Mesodermal cell (in vitro differentiated cells): ENCODE measurements at regions not wholly inside any gene's neighbourhood (a gene's known extent, or its start where the extent isn't known, plus 50 kb on each side); places are given as distances from the start of the nearest gene placed in this dataset.

Source experiments
- H3K27ac ChIP-seq: 2 replicates; pipeline ENCODE4 v1.7.0; 2013; ENCODE audit warnings: mild to moderate bottlenecking, low read depth, low read length, moderate library complexity; ENCODE audit not compliant: severe bottlenecking
- H3K36me3 ChIP-seq: 2 replicates; pipeline ENCODE4 v1.7.1; 2013; ENCODE audit warnings: mild to moderate bottlenecking, low read length, moderate library complexity; ENCODE audit not compliant: control insufficient read depth, insufficient read depth
- H3K4me1 ChIP-seq: one replicate; pipeline ENCODE4 v1.7.1; 2013; ENCODE audit warnings: mild to moderate bottlenecking, low read length; ENCODE audit not compliant: insufficient read depth, control insufficient read depth, poor library complexity, severe bottlenecking
- H3K4me3 ChIP-seq: 2 replicates; pipeline ENCODE4 v1.7.0; 2013; ENCODE audit warnings: low read length, control low read depth, mild to moderate bottlenecking; ENCODE audit not compliant: insufficient read depth, poor library complexity, severe bottlenecking; ENCODE audit errors: extremely low read depth
- H3K9me3 ChIP-seq: 2 replicates; pipeline ENCODE4 v1.7.1; 2013; ENCODE audit warnings: mild to moderate bottlenecking, low read length, moderate library complexity; ENCODE audit not compliant: control insufficient read depth
- WGBS, 2 experiments: methylation state at CpG; one replicate each; pipeline ENCODE4 v1.1.5; 2013; ENCODE audit warnings: missing lambda C conversion rate in 2 of 2; ENCODE audit not compliant: insufficient coverage in 2 of 2; 5-methylcytosine and 5-hydroxymethylcytosine counted together

GRCh38 chr10:2236876-2237275, 499.6 kb upstream of the ADARB2 start:
- 87 to 88% methylated on average over 2 to 4 of the region's 5 CpGs for WGBS, 2 experiments

DNA sequence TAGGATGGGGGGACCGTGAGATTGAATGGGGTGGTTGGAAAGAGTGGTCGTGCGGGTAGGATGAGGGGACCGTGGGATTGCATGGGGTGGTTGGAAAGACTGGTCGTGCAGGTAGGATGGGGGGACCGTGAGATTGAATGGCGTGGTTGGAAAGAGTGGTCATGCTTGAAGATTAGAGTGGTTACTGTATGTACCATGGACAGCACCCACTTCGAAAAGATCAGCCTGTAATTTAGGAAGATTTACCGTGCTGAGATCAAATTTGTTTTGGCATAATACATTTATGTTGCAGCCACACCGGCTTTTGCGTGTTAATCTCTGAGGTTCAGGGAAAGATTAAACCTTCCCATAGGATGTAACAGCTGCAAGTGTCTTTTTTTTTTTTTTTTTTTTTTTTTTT, 495.2 kb upstream of the ADARB2 start:
- H3K4me3 ChIP-seq: no peak overlapping the region
- no peaks in the 10 kb centered on the region for H3K4me1 ChIP-seq
- H3K36me3 ChIP-seq: no peaks in the 10 kb centered on the region
- no peak overlapping the region for H3K27ac ChIP-seq
- H3K9me3 ChIP-seq: no peaks in the 10 kb centered on the region
- 81 to 90% methylated on average over 8 to 9 of the region's 11 CpGs for WGBS, 2 experiments

More at GRCh38 chr10:2236876-2237275, 499.6 kb upstream of the ADARB2 start:
- no peak overlapping the region for H3K27ac ChIP-seq
- H3K9me3 ChIP-seq: no peaks in the 10 kb centered on the region
- no peaks in the 10 kb centered on the region for H3K36me3 ChIP-seq
- H3K4me1 ChIP-seq: no peaks in the 10 kb centered on the region
- H3K4me3 ChIP-seq: no peak overlapping the region

DNA sequence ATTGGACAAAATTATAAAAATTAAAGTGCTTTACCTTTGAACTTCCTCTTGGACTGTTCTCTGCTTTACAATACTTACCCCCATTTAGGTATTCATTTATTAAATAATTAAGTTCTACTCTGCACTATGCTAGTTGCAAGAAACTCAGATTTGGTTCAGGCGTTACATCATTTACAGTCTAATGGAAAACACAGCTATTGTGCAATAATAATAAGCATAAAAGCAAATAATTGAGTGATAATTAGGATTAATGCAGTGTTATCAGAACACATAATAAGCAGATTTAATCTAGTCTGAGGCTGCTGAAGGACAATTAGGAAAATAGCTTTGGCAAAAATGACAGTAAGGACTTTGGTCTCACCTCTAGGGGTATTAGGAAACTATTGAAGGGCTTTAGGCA, 493.2 kb upstream of the ADARB2 start:
- Histone ChIP-seq H3K9me3 (no peaks in the 10 kb centered on the region), H3K4me1 (no peaks in the 10 kb centered on the region), H3K27ac (no peak overlapping the region), H3K36me3 (no peaks in the 10 kb centered on the region), H3K4me3 (no peak overlapping the region)
- WGBS, 2 experiments: no CpG with 5 or more reads among the region's 1 CpG

DNA sequence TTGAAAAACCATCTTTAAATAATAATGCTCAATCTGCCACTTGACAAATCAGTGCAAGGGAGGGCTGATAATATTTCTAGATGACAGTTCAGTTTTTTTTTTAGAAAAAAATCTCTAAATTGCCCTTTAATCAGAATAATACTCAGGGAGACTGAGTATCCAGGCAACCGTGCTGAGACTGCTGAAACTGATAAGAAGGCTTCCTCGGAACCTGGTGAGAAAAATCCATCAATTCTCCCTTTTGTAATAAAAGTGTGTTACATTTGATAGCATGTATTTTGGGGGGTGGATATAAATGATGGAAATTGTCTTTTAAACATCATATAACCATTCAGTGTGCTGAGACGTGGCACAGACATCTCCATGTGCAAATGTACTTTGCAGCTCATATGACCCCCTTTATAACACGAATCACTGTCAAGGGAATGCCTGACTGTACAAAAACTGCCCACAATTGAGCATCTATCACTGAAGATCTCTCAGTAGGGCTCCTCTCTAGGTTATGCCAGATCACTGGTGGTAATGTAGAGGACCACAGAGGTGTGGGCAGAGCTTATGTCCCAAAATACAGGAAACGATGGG, 491.1 kb upstream of the ADARB2 start:
- H3K27ac ChIP-seq: no peak overlapping the region

DNA sequence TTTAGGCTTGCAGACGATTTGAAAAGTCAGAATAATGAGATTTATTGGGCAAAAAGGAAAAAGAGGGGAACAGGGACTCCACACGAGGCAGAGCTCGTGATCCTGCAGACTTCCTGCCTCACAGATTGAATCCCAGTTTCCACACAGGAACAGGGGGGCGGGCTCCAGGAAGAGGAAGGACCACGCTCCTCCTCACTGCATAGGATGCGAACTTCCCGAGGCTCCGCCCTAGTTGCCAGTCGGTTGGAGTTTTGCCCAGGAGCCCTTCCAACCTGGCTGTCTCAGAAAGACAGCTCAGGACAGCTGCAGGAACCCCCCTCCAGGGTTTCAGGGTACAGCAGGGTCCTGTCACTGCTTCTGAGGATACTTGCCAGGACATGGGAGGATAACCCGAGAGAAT, 488.3 kb upstream of the ADARB2 start:
- Histone ChIP-seq H3K4me3 (no peak overlapping the region), H3K36me3 (no peaks in the 10 kb centered on the region), H3K27ac (no peak overlapping the region), H3K4me1 (no peaks in the 10 kb centered on the region), H3K9me3 (no peaks in the 10 kb centered on the region)
- WGBS, 2 experiments: 88 to 89% methylated on average over 6 of the region's 10 CpGs

More for the DNA sequence above, 491.1 kb upstream of the ADARB2 start:
- Histone ChIP-seq H3K4me3 (no peak overlapping the region), H3K36me3 (no peaks in the 10 kb centered on the region), H3K9me3 (no peaks in the 10 kb centered on the region), H3K4me1 (no peaks in the 10 kb centered on the region)
- WGBS, 2 experiments: 67 to 90% methylated on average over 1 to 2 of the region's 5 CpGs

- H3K4me3 ChIP-seq: no peak overlapping the region
- H3K36me3 ChIP-seq: no peaks in the 10 kb centered on the region
- no peak overlapping the region for H3K27ac ChIP-seq
- no peaks in the 10 kb centered on the region for H3K9me3 ChIP-seq
- H3K4me1 ChIP-seq: no peaks in the 10 kb centered on the region
- WGBS, 2 experiments: 76 to 85% methylated on average over 2 to 3 of the region's 8 CpGs
Observed at GRCh38 chr10:2223548-2224320, 486.4 kb upstream of the ADARB2 start.

DNA sequence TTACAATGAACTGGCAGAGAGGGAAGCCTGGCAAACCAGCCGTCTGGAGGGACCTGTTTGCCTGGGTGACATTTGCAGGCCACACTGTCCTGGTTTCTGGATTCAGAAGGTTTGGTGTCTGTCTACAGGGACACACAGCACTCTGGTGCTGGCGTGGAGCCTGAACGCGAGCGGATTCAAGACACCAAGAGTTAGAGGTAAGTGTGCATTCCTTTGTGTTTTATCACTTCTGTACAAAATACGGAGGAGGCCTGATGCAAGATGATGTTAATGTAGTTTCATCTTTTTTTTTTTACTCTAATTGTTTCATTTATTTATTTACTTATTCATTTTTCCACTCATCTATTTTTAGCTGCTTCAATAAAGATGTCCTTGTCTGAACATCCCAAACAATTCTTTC, 485.3 kb upstream of the ADARB2 start:
- Histone ChIP-seq H3K4me3 (no peak overlapping the region), H3K4me1 (no peaks in the 10 kb centered on the region), H3K9me3 (no peaks in the 10 kb centered on the region), H3K27ac (no peak overlapping the region), H3K36me3 (no peaks in the 10 kb centered on the region)
- WGBS, 2 experiments: 84 to 97% methylated on average over 5 of the region's 6 CpGs

- Histone ChIP-seq H3K4me3 (no peak overlapping the region), H3K4me1 (no peaks in the 10 kb centered on the region), H3K9me3 (no peaks in the 10 kb centered on the region), H3K27ac (no peak overlapping the region), H3K36me3 (no peaks in the 10 kb centered on the region)
- 66 to 74% methylated on average over 6 to 7 of the region's 10 CpGs for WGBS, 2 experiments
Observed at GRCh38 chr10:2214805-2215204, 477.5 kb upstream of the ADARB2 start.

DNA sequence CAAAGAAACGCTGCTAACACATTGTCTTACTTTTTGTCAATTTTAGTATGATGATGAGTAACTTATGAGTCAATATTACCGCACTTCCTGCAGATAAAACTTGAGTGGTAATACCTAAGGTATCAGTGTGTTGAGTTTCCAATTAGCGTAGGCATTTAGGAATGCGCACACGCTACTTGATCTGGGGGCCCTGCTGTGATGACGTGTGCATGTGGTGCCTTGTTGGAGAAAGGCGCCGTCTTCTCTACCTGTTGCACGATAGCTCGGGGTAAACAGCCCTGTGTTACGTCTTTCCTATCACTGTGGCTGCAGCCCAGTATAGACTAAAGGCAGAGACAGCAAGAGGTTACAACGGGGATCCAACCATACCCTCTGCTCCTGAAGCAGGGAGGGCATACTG, 476.8 kb upstream of the ADARB2 start:
- no peak overlapping the region for H3K27ac ChIP-seq
- H3K9me3 ChIP-seq: no peaks in the 10 kb centered on the region
- no peak overlapping the region for H3K4me3 ChIP-seq
- 91 to 96% methylated on average over 10 to 12 of the region's 12 CpGs for WGBS, 2 experiments
- H3K36me3 ChIP-seq: no peaks in the 10 kb centered on the region
- H3K4me1 ChIP-seq: no peaks in the 10 kb centered on the region

- Histone ChIP-seq H3K4me3 (no peak overlapping the region), H3K4me1 (no peaks in the 10 kb centered on the region), H3K9me3 (no peaks in the 10 kb centered on the region), H3K36me3 (no peaks in the 10 kb centered on the region), H3K27ac (no peak overlapping the region)
- WGBS, 2 experiments: 79 to 89% methylated on average over 2 to 6 of the region's 11 CpGs
Observed at GRCh38 chr10:2212244-2212834, 475.0 kb upstream of the ADARB2 start.

DNA sequence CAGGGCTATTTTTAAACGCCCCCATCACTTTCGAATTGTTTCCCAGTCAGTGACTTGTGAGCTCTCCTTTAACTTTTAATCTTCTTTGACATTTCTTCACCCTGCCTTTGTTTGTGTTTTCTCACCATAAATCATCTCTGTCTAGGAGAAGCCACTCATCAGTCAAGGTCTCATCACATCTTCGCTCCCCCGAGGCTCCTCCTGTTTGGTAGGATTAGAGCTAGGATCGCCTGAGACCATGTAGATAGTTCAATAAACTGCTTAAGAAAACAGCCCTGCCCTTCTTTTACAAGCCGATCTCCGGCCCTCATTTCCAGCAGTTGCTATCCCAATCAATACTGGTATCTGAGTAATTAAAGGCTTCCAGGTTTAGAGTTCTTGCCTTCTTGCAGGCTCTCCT, 472.8 kb upstream of the ADARB2 start:
- WGBS, 2 experiments: 85 to 87% methylated on average over 4 to 6 of the region's 7 CpGs
- Histone ChIP-seq H3K27ac (no peak overlapping the region), H3K9me3 (no peaks in the 10 kb centered on the region), H3K4me1 (no peaks in the 10 kb centered on the region), H3K36me3 (no peaks in the 10 kb centered on the region), H3K4me3 (no peak overlapping the region)
